ENCODE measurements at regions not wholly inside any gene's neighbourhood (a gene's known extent, or its start where the extent isn't known, plus 50 kb on each side); places are given as distances from the start of the nearest gene placed in this dataset.

DNA sequence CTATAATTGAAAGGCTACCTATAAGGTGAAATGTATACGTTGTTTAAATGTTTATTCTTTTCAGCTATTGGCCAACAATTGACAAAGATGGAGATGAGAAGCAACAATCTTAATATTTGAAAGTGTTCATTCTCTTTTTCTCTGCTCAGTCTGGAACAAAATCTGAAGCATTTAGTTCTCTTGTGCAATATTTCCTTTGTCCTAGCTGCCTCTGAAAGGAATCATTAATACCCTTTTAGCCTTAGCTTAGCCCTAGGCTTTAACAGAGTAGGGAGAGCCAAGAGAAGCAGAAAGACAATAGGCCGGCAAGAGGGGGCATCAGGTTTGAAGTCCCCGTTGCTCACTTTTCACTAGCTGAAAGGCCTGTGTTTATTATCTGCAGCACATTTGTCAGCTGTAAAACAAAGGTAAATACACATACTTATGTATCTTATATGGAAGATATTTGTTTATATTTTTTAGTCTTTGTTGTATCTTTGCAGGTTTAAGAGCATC, 422.5 kb upstream of the SEMA6D start:
- Histone ChIP-seq H3K4me1 (ENCODE audit: insufficient read depth, low read length) (no peaks in the 10 kb centered on the region), H2BK15ac (ENCODE audit: low read depth, low read length) (no peak overlapping the region), H2BK5ac (ENCODE audit: insufficient read length, low read length) (no peak overlapping the region), H3K9ac (ENCODE audit: extremely low read depth, insufficient read length, low read length) (no peak overlapping the region), H2BK12ac (ENCODE audit: insufficient read length, low read depth, low read length) (no peak overlapping the region), H3K27ac (ENCODE audit: insufficient read length, low read depth, low read length) (no peak overlapping the region), H4K8ac (replicated peaks; ENCODE audit: insufficient read length, low read depth, low read length) (no peak overlapping the region), H4K20me1 (ENCODE audit: control insufficient read depth, insufficient read depth, insufficient read length) (no peaks in the 10 kb centered on the region), H3K18ac (ENCODE audit: insufficient read length, low read depth, low read length) (no peak overlapping the region), H3K14ac (ENCODE audit: insufficient read depth, low read length) (no peak overlapping the region), H3T11ph (ENCODE audit: low read length) (no peak overlapping the region), H4K5ac (ENCODE audit: insufficient read length, low read depth, low read length) (no peak overlapping the region), H2AFZ (ENCODE audit: low read length) (no peak overlapping the region), H3K9me3 (ENCODE audit: control insufficient read depth, low read depth, low read length) (no peaks in the 10 kb centered on the region), H3K4me2 (ENCODE audit: insufficient read depth, insufficient read length, low read length) (no peak overlapping the region), H3K4ac (ENCODE audit: low read depth, low read length) (no peak overlapping the region), H3K23me2 (ENCODE audit: insufficient read length, low read depth, low read length, poor library complexity, severe bottlenecking) (no peaks in the 10 kb centered on the region), H3K79me2 (ENCODE audit: insufficient read depth, low read length) (no peaks in the 10 kb centered on the region), H3K23ac (ENCODE audit: insufficient read length, low read depth, low read length) (no peak overlapping the region), H2AK5ac (ENCODE audit: insufficient read length, low read length) (no peak overlapping the region), H2BK20ac (ENCODE audit: low read depth, low read length, poor library complexity, severe bottlenecking) (no peak overlapping the region), H4K91ac (ENCODE audit: insufficient read length, low read depth, low read length) (no peak overlapping the region), H2BK120ac (ENCODE audit: low read depth, low read length, poor library complexity, severe bottlenecking) (no peak overlapping the region), H3K79me1 (ENCODE audit: insufficient read depth, low read depth, low read length, poor library complexity, severe bottlenecking) (no peaks in the 10 kb centered on the region), H3K27me3 (ENCODE audit: insufficient read depth, low read length) (no peaks in the 10 kb centered on the region), H3K56ac (ENCODE audit: insufficient read length, low read depth, low read length) (no peak overlapping the region)
- TF ChIP-seq, protein P1, sequence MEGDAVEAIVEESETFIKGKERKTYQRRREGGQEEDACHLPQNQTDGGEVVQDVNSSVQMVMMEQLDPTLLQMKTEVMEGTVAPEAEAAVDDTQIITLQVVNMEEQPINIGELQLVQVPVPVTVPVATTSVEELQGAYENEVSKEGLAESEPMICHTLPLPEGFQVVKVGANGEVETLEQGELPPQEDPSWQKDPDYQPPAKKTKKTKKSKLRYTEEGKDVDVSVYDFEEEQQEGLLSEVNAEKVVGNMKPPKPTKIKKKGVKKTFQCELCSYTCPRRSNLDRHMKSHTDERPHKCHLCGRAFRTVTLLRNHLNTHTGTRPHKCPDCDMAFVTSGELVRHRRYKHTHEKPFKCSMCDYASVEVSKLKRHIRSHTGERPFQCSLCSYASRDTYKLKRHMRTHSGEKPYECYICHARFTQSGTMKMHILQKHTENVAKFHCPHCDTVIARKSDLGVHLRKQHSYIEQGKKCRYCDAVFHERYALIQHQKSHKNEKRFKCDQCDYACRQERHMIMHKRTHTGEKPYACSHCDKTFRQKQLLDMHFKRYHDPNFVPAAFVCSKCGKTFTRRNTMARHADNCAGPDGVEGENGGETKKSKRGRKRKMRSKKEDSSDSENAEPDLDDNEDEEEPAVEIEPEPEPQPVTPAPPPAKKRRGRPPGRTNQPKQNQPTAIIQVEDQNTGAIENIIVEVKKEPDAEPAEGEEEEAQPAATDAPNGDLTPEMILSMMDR (conservative IDR thresholded peaks at IDR 0.05), result no peak
- H3K27me3 Mint-ChIP-seq (ENCODE audit: low read depth), result no peaks in the 10 kb centered on the region
- H3K27ac Mint-ChIP-seq, result no peak overlapping the region
- H3K9me3 Mint-ChIP-seq, result no peaks in the 10 kb centered on the region
- H3K36me3 Mint-ChIP-seq (ENCODE audit: insufficient read depth in 1 of 3, low read depth in 3 of 3), result no peaks in the 10 kb centered on the region
- no peak for DNase-seq
- H3K4me1 Mint-ChIP-seq, result peaks cover 9 to 18% of the 10 kb centered on the region in 2 experiments
- no peak overlapping the region for H3K4me3 Mint-ChIP-seq
- WGBS (ENCODE audit: extremely low coverage, insufficient read length, low lambda C conversion rate), result no CpG with 5 or more reads among the region's 3 CpGs

All from H9 (cell line).